GM12874 (cell line): ENCODE measurements at regions not wholly inside any gene's neighbourhood (a gene's known extent, or its start where the extent isn't known, plus 50 kb on each side); places are given as distances from the start of the nearest gene placed in this dataset.

ENCODE experiments used
- TF ChIP-seq, protein P1 (sequence below): IDR thresholded peaks from 2 replicates; pipeline ENCODE4 v1.5.1; 2011; ENCODE audit warnings: low read depth, mild to moderate bottlenecking, control low read depth, low read length, moderate library complexity; ENCODE audit not compliant: insufficient read depth

DNA sequence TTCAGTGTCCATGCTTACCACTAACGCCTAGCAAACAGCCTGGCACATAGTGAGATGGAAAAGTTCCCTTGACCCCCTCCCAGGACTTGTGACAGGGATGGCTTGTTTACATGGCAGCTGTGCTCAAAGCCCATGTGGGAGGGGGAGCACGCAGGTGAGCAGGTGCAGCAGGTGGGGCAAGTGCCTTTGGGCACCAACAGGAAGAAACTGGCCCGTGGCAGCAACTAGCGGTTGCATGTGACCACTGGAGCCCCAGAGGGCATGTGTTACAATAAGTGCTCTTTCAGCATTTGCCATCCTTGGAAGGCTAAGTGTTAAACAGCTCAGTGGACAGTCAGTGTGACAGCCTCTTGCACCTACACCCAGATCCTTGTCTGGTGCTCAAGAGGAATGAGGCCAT lies 734.6 kb downstream of the TUSC7 start:
- TF ChIP-seq, protein P1, sequence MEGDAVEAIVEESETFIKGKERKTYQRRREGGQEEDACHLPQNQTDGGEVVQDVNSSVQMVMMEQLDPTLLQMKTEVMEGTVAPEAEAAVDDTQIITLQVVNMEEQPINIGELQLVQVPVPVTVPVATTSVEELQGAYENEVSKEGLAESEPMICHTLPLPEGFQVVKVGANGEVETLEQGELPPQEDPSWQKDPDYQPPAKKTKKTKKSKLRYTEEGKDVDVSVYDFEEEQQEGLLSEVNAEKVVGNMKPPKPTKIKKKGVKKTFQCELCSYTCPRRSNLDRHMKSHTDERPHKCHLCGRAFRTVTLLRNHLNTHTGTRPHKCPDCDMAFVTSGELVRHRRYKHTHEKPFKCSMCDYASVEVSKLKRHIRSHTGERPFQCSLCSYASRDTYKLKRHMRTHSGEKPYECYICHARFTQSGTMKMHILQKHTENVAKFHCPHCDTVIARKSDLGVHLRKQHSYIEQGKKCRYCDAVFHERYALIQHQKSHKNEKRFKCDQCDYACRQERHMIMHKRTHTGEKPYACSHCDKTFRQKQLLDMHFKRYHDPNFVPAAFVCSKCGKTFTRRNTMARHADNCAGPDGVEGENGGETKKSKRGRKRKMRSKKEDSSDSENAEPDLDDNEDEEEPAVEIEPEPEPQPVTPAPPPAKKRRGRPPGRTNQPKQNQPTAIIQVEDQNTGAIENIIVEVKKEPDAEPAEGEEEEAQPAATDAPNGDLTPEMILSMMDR: no peak

DNA sequence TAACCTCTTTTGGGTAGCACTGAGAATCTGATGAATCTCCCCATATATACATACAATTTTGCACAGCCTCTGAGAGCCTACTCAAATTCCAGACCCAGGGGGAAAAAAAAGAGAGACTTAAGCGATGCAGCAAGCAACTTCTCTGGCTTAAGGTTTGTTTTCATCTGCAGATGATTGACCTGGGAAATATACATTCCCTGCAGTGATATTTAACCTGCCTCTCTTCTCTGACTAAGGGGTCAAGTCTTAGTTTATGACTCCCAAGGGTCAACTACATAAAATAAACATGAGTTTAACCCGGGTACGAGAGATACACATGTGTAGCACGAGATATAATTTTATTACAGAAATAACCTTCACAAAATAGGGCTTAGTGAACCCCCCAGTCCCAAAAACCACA lies 737.8 kb downstream of the TUSC7 start:
- TF ChIP-seq, protein P1: no peak

DNA sequence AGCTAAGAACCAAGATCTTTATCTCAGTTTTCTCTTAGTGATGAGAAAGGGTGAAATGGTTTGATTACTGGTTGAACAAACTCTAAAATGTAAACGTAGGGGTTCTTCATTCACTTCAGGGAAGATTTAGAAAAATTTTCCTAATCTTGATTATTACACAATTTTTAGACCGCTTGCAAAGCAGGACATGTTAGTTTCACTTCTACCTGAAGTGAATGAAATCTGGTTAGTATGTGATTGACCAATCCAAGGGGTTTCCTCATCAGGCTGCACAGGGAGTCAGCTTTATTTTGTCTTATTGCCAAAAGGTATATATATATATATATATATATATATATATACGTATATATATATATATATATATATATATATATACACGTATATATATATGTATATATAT lies 740.4 kb downstream of the TUSC7 start:
- TF ChIP-seq, protein P1: no peak

DNA sequence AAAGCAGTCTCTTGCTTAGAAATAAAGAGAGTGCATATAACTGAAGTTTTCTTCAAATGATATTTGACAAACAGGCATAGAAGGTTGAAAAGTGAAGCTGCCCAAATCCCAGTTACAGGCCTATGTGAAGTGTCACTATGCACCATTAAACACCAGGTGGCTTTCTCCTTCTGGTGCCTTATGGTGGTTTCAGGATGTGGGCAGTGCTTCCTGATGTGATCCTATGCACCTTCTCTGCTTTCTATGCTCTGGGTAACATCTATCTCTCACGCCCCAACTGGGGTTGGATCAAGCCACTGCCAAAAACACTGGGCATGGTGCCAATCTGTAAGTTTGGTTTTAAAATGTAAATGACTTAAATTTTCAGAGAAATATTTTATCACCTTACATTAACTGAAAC lies 744.7 kb downstream of the TUSC7 start:
- TF ChIP-seq, protein P1: no peak

DNA sequence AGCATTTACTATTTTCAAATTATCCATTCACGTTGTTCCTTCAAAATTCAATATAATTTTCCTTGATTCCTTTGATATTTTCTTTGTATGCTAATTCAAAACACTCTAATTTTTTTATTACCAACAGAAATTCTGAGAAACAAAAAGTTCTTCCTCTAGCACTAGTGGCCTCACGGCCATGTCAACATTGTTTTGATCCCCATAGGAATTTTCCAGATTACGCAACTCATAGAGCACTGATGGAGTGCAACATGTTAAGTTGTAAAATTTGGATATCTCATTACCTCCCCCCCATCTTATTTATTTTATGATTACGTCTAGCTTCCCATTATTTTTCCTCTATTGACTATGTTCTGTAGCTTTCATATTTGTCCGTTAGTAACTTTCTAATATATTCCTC lies 745.3 kb downstream of the TUSC7 start:
- TF ChIP-seq, protein P1: no peak

DNA sequence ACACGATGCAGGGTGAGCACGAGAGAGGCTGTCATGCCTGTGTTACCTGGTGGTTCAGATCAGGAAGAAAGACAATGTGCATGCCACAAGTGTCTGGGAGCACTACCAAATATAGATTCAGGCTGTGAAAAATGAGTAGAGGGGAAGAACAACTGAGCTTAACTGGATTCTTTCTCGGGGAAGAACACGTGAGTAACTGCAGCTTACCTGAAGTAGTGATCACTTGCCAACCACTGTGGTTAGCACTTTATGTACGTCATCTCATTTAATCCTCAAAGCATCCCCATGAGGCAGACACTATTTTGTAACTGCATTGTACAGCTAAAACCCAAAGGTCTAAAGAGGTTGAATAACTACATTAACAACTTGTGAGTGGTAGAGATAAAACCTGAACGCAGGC lies 746.2 kb downstream of the TUSC7 start:
- TF ChIP-seq, protein P1: no peak

DNA sequence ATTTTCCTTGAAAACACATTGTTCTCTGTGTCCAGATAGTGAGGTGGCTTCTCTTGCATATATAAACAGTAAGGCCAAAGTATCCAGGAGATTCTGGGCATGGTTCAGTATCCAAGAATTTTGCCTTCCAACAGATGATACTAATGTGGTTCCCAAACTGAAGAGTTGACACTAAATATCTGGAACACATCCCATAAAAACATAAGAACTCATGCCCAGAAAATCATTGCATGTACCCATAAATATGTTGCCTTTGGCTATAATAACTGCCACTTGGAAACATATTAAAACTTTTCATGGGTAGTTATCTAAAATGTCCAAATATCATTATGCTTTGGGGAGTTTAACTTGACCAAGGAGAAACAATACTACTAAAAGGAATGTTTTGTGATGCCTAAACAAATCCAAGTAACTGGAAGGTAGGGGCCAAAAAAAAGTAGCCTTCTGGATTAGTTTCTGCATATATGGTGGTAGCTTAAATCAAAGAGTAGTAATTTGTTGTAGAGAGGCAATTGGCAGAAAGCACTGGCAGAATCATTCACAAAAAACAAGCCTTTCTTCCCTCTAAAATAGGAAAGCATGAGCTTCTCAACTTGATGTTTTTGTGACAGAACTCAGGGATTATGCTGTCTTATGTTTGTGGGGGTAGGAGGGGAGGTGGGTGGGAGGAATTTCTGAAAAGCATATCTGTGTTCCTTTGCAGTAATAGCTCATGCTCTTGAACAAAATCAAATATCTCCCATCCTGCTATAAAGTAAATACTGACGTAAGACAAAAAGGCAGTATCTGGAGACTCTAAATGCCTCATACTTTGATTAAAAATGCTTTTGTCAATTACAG lies 753.9 kb downstream of the TUSC7 start:
- TF ChIP-seq, protein P1: no peak

DNA sequence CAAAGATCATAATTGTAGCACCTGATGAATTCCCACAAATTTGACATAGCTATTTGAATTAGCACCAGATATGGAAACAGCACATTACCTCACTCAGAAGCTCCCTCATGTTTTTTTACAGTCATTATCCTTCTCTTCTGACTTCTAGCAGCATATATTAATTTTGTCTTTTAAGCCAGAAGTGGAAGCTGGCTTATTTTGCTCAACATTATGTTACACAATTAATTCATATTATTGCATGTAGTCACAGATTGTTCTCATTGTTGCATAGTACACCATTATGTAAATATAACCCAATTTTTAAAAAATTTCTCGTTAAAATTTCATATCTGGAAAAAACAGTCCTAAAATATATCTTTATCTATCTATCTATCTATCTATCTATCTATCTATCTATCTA lies 762.3 kb downstream of the TUSC7 start:
- TF ChIP-seq, protein P1: no peak
